ENCODE measurements at regions not wholly inside any gene's neighbourhood (a gene's known extent, or its start where the extent isn't known, plus 50 kb on each side); places are given as distances from the start of the nearest gene placed in this dataset.

- Histone ChIP-seq H3K4me3 (ENCODE audit: control extremely low read depth in 1 of 5, extremely low read depth in 1 of 5, insufficient read depth in 1 of 5, low read depth in 2 of 5, low read length in 4 of 5) (no peak overlapping the region), H3K27ac (ENCODE audit: low read length in 2 of 2) (no peak overlapping the region), H3K79me2 (ENCODE audit: control insufficient read depth, insufficient read depth, low read length) (no peaks in the 10 kb centered on the region), H3K27me3 (replicated peaks in 1 of 4; ENCODE audit: control extremely low read depth in 1 of 4, control insufficient read depth in 3 of 4, insufficient read depth in 4 of 4, low read length in 3 of 4) (peaks cover 0 to 2% (median 0%) of the 10 kb centered on the region in 4 experiments), H3K9ac (ENCODE audit: low read length) (no peak overlapping the region), H3K4me1 (ENCODE audit: control insufficient read depth in 2 of 2, insufficient read depth in 2 of 2, low read length in 2 of 2) (no peaks in the 10 kb centered on the region), H3K36me3 (replicated peaks in 1 of 2; ENCODE audit: control extremely low read depth in 1 of 2, control insufficient read depth in 1 of 2, extremely low read depth in 1 of 2, insufficient read depth in 2 of 2, low read length in 1 of 2) (no peaks in the 10 kb centered on the region), H4K20me1 (ENCODE audit: control insufficient read depth, insufficient read depth, low read length, poor library complexity, severe bottlenecking) (no peaks in the 10 kb centered on the region), H2AFZ (ENCODE audit: insufficient read depth, low read depth, low read length, poor library complexity, severe bottlenecking) (no peak overlapping the region), H3K9me3 (ENCODE audit: control extremely low read depth in 1 of 3, control insufficient read depth in 2 of 3, insufficient read depth in 1 of 3, low read length in 2 of 3) (no peaks in the 10 kb centered on the region), H3K4me2 (replicated peaks; ENCODE audit: low read depth, low read length, poor library complexity, severe bottlenecking) (no peak overlapping the region)
- intact Hi-C loops (cut with micrococcal nuclease) = no loop called here
- 90% methylated on average over 1 of the region's 5 CpGs for WGBS (ENCODE audit: insufficient coverage)
- H3K27ac Mint-ChIP-seq = no peak overlapping the region
- ATAC-seq (ENCODE audit: low read depth) (no peak), DNase-seq (no peak)
- peaks cover 9% of the 10 kb centered on the region for H3K27me3 Mint-ChIP-seq
- no peak overlapping the region for H3K4me3 Mint-ChIP-seq
- CTCF ChIA-PET = interaction anchor here (0.9 to 1.2 kb wide), 2 partner anchors 105 to 272 kb away, joined by 3 read pairs; no protein-coding TSS in a partner anchor
- no peaks in the 10 kb centered on the region for H3K9me3 Mint-ChIP-seq (ENCODE audit: insufficient read depth)
- no peak for TF ChIP-seq EZH2 (IDR thresholded peaks at IDR 0.05; ENCODE audit: borderline replicate concordance, insufficient read depth, low read depth, low read length, poor library complexity, severe bottlenecking)
- POLR2A ChIA-PET = no interaction called here
- H3K4me1 Mint-ChIP-seq = no peaks in the 10 kb centered on the region
Measured at GRCh38 chr18:46386788-46387187, 270.2 kb downstream of the LOXHD1 start.

GRCh38 chr18:46387441-46388131 is 269.4 kb downstream of the LOXHD1 start:
- no peak overlapping the region for H3K27ac Mint-ChIP-seq
- no peaks in the 10 kb centered on the region for H3K36me3 ChIP-seq (replicated peaks in 1 of 2; ENCODE audit: control extremely low read depth in 1 of 2, control insufficient read depth in 1 of 2, extremely low read depth in 1 of 2, insufficient read depth in 2 of 2, low read length in 1 of 2)
- no peaks in the 10 kb centered on the region for H3K4me1 Mint-ChIP-seq
- ChIA-PET CTCF (interaction anchor here (0.9 to 1.2 kb wide), 2 partner anchors 106 to 271 kb away, joined by 3 read pairs; no protein-coding TSS in a partner anchor), POLR2A (no interaction called here)
- H3K4me2 ChIP-seq (replicated peaks; ENCODE audit: low read depth, low read length, poor library complexity, severe bottlenecking) = no peak overlapping the region
- no peaks in the 10 kb centered on the region for H3K79me2 ChIP-seq (ENCODE audit: control insufficient read depth, insufficient read depth, low read length)
- no peaks in the 10 kb centered on the region for H3K4me1 ChIP-seq (ENCODE audit: control insufficient read depth in 2 of 2, insufficient read depth in 2 of 2, low read length in 2 of 2)
- H3K27me3 ChIP-seq (replicated peaks in 1 of 4; ENCODE audit: control extremely low read depth in 1 of 4, control insufficient read depth in 3 of 4, insufficient read depth in 4 of 4, low read length in 3 of 4) = peaks cover 0 to 2% (median 0%) of the 10 kb centered on the region in 4 experiments
- no peaks in the 10 kb centered on the region for H4K20me1 ChIP-seq (ENCODE audit: control insufficient read depth, insufficient read depth, low read length, poor library complexity, severe bottlenecking)
- no peak overlapping the region for H2AFZ ChIP-seq (ENCODE audit: insufficient read depth, low read depth, low read length, poor library complexity, severe bottlenecking)
- intact Hi-C loops (cut with micrococcal nuclease) = no loop called here
- H3K9ac ChIP-seq (ENCODE audit: low read length) = no peak overlapping the region
- H3K27ac ChIP-seq (ENCODE audit: low read length in 2 of 2) = no peak overlapping the region
- no peaks in the 10 kb centered on the region for H3K9me3 ChIP-seq (ENCODE audit: control extremely low read depth in 1 of 3, control insufficient read depth in 2 of 3, insufficient read depth in 1 of 3, low read length in 2 of 3)
- WGBS (ENCODE audit: insufficient coverage) = 80% methylated on average over 8 of the region's 9 CpGs
- TF ChIP-seq EZH2 (IDR thresholded peaks at IDR 0.05; ENCODE audit: borderline replicate concordance, insufficient read depth, low read depth, low read length, poor library complexity, severe bottlenecking) (no peak), CTCF (IDR thresholded peaks at IDR 0.05) (no peak)
- H3K9me3 Mint-ChIP-seq (ENCODE audit: insufficient read depth) = no peaks in the 10 kb centered on the region
- H3K4me3 ChIP-seq (ENCODE audit: control extremely low read depth in 1 of 5, extremely low read depth in 1 of 5, insufficient read depth in 1 of 5, low read depth in 2 of 5, low read length in 4 of 5) = no peak overlapping the region
- DNase-seq = no peak
- peaks cover 9% of the 10 kb centered on the region for H3K27me3 Mint-ChIP-seq
- H3K4me3 Mint-ChIP-seq = no peak overlapping the region
- no peak for ATAC-seq (ENCODE audit: low read depth)

All from B cell (primary cell).